Endodermal cell (in vitro differentiated cells): ENCODE measurements at regions not wholly inside any gene's neighbourhood (a gene's known extent, or its start where the extent isn't known, plus 50 kb on each side); places are given as distances from the start of the nearest gene placed in this dataset.

Source experiments
- DNase-seq: peaks from one replicate; pipeline ENCODE4 v3.0.0-alpha.2; 2017
- H3K27ac ChIP-seq: 2 replicates; pipeline ENCODE4 v1.5.1; 2013; ENCODE audit warnings: mild to moderate bottlenecking, low read depth, low read length, moderate library complexity
- H3K27me3 ChIP-seq: 2 replicates; pipeline ENCODE4 v1.6.1; 2013; ENCODE audit warnings: mild to moderate bottlenecking, low read length, moderate library complexity; ENCODE audit not compliant: insufficient read depth, control insufficient read depth, poor library complexity, severe bottlenecking
- H3K36me3 ChIP-seq: 2 replicates; pipeline ENCODE4 v1.7.0; 2013; ENCODE audit warnings: mild to moderate bottlenecking, low read length, moderate library complexity; ENCODE audit not compliant: control insufficient read depth, insufficient read depth
- H3K4me1 ChIP-seq: one replicate; pipeline ENCODE4 v1.7.0; 2013; ENCODE audit warnings: low read length; ENCODE audit not compliant: control insufficient read depth, insufficient read depth
- H3K4me3 ChIP-seq: 2 replicates; pipeline ENCODE4 v1.5.1; 2013; ENCODE audit warnings: mild to moderate bottlenecking, low read length, moderate library complexity
- H3K9ac ChIP-seq: 2 replicates; pipeline ENCODE4 v1.6.1; 2013; ENCODE audit warnings: mild to moderate bottlenecking, low read length, moderate library complexity; ENCODE audit not compliant: poor library complexity, severe bottlenecking; ENCODE audit errors: extremely low read depth
- H3K9me3 ChIP-seq: 2 replicates; pipeline ENCODE4 v1.6.1; 2013; ENCODE audit warnings: mild to moderate bottlenecking, low read length, moderate library complexity; ENCODE audit not compliant: control insufficient read depth
- H3K27ac Mint-ChIP-seq: 2 replicates; pipeline ENCODE4 v1.8.0; 2020; ENCODE audit warnings: mixed read lengths
- H3K27me3 Mint-ChIP-seq: 2 replicates; pipeline ENCODE4 v1.8.0; 2021; ENCODE audit warnings: mild to moderate bottlenecking, mixed read lengths; ENCODE audit not compliant: insufficient read depth
- H3K36me3 Mint-ChIP-seq: 2 replicates; pipeline ENCODE4 v1.8.0; 2020; ENCODE audit warnings: low read depth, mixed read lengths
- H3K4me1 Mint-ChIP-seq: 2 replicates; pipeline ENCODE4 v1.8.0; 2020; ENCODE audit warnings: mixed read lengths
- H3K4me3 Mint-ChIP-seq: 2 replicates; pipeline ENCODE4 v1.8.0; 2020; ENCODE audit warnings: mild to moderate bottlenecking, moderate library complexity, mixed read lengths
- H3K9me3 Mint-ChIP-seq: 2 replicates; pipeline ENCODE4 v1.8.0; 2020; ENCODE audit warnings: mild to moderate bottlenecking, mixed read lengths
- WGBS, 2 experiments: methylation state at CpG; one replicate each; pipeline versions ENCODE4 v1.1.5 to v1.1.7; 2013; ENCODE audit warnings: missing lambda C conversion rate in 2 of 2, mixed read lengths in 1 of 2; ENCODE audit not compliant: insufficient coverage in 1 of 2, insufficient read length in 1 of 2; 5-methylcytosine and 5-hydroxymethylcytosine counted together
- TF ChIP-seq, protein P1 (sequence below): fragments of 200-600 bp; sonication (generic); conservative IDR thresholded peaks from 2 replicates; pipeline ENCODE4 v1.5.0; 2021; ENCODE audit warnings: antibody characterized with exemption, mild to moderate bottlenecking

DNA sequence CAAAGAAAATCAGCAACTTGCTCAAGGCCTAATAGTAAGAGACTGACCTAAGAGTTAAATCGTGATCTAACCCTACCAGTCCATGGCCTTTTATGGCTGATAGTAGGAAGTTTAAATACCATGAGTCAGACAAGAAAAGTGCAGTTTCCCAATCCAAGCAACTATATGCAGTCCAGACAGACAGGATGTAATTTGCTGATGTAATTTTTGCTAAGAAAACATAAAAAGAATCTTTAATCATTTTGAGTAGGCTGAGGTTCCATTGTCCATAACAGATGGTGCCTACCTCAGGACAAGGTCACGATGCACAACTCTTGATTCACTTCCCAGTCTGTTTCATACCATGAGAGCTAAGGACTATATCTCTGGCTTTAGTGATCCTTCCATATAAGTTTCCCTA, 317.5 kb upstream of the GRIA3 start:
- TF ChIP-seq, protein P1, sequence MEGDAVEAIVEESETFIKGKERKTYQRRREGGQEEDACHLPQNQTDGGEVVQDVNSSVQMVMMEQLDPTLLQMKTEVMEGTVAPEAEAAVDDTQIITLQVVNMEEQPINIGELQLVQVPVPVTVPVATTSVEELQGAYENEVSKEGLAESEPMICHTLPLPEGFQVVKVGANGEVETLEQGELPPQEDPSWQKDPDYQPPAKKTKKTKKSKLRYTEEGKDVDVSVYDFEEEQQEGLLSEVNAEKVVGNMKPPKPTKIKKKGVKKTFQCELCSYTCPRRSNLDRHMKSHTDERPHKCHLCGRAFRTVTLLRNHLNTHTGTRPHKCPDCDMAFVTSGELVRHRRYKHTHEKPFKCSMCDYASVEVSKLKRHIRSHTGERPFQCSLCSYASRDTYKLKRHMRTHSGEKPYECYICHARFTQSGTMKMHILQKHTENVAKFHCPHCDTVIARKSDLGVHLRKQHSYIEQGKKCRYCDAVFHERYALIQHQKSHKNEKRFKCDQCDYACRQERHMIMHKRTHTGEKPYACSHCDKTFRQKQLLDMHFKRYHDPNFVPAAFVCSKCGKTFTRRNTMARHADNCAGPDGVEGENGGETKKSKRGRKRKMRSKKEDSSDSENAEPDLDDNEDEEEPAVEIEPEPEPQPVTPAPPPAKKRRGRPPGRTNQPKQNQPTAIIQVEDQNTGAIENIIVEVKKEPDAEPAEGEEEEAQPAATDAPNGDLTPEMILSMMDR, result no peak
- Mint-ChIP-seq H3K4me1 (no peaks in the 10 kb centered on the region), H3K27me3 (no peaks in the 10 kb centered on the region), H3K36me3 (no peaks in the 10 kb centered on the region), H3K4me3 (no peak overlapping the region), H3K27ac (no peak overlapping the region), H3K9me3 (peaks cover 42% of the 10 kb centered on the region)
- Histone ChIP-seq H3K36me3 (no peaks in the 10 kb centered on the region), H3K27me3 (no peaks in the 10 kb centered on the region), H3K9ac (no peak overlapping the region), H3K9me3 (no peaks in the 10 kb centered on the region), H3K4me1 (no peaks in the 10 kb centered on the region), H3K4me3 (no peak overlapping the region), H3K27ac (no peak overlapping the region)
- no peak for DNase-seq
- WGBS, 2 experiments, result 82% methylated on average over 2 of the region's 2 CpGs; no CpG with 5 or more reads in 1 of the 2 experiments

DNA sequence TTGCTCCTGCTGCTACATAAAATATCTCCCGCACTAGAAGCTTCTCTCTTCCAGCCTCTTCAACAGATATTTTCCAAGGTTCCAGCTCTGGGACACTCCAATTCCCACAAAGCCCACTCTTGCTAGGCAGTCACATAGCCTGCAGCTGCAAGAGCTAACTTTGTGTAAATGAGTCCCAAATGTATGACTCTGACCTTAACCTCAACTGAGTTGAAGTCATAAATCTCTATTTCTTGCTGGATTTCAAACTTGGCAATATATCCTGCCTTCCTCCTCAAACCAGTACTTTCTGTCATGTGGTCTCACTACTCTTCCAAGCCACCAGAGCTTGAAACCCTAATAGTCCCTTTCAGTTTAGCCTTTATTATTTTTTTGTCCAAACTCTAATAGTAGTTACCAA, 315.4 kb upstream of the GRIA3 start:
- Mint-ChIP-seq H3K4me1 (no peaks in the 10 kb centered on the region), H3K27ac (no peak overlapping the region), H3K9me3 (peaks cover 31% of the 10 kb centered on the region), H3K4me3 (no peak overlapping the region), H3K36me3 (no peaks in the 10 kb centered on the region), H3K27me3 (no peaks in the 10 kb centered on the region)
- Histone ChIP-seq H3K9me3 (no peaks in the 10 kb centered on the region), H3K36me3 (no peaks in the 10 kb centered on the region), H3K27me3 (no peaks in the 10 kb centered on the region), H3K9ac (no peak overlapping the region), H3K4me1 (no peaks in the 10 kb centered on the region), H3K4me3 (no peak overlapping the region), H3K27ac (no peak overlapping the region)
- WGBS, 2 experiments, result 80 to 100% methylated on average over 1 of the region's 1 CpG
- TF ChIP-seq, protein P1, result no peak
- DNase-seq, result no peak

DNA sequence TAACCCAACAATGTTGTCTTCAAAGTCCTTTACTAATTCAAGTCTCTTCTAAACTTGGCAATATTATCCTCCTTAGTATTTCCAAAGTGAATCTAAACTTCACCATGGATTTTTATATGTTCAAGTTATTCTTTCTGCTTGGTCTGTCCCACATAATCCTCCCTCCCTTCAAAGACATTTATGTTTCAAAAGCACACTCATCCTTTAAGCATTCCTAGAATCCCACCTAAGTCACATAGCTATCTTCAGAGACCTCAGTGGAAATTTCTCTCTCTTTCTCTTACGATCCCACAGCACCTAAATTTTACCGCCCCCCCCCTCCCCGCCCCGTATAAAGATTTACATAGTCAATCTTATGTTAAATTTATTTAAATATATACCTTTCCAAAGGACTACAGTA, 314.9 kb upstream of the GRIA3 start:
- Mint-ChIP-seq H3K36me3 (no peaks in the 10 kb centered on the region), H3K4me3 (no peak overlapping the region), H3K27ac (no peak overlapping the region), H3K9me3 (peaks cover 32% of the 10 kb centered on the region), H3K27me3 (no peaks in the 10 kb centered on the region), H3K4me1 (no peaks in the 10 kb centered on the region)
- H3K9ac ChIP-seq, result no peak overlapping the region
- 40% methylated on average over 1 of the region's 4 CpGs; no CpG with 5 or more reads in 1 of the 2 experiments for WGBS, 2 experiments
- no peak overlapping the region for H3K4me3 ChIP-seq
- TF ChIP-seq, protein P1, result no peak
- no peak for DNase-seq
- H3K9me3 ChIP-seq, result no peaks in the 10 kb centered on the region
- H3K27ac ChIP-seq, result no peak overlapping the region
- no peaks in the 10 kb centered on the region for H3K36me3 ChIP-seq
- no peaks in the 10 kb centered on the region for H3K27me3 ChIP-seq
- no peaks in the 10 kb centered on the region for H3K4me1 ChIP-seq
